ENCODE measurements at regions not wholly inside any gene's neighbourhood (a gene's known extent, or its start where the extent isn't known, plus 50 kb on each side); places are given as distances from the start of the nearest gene placed in this dataset.

- no peak for DNase-seq
Observed at GRCh38 chr7:112395411-112395810, 54.8 kb upstream of the IFRD1 start.

- no peak for DNase-seq
Observed at GRCh38 chr7:112395893-112396292, 54.4 kb upstream of the IFRD1 start.

- no peak for DNase-seq
Observed at GRCh38 chr7:112398534-112398933, 51.7 kb upstream of the IFRD1 start.

- DNase-seq, result peak; percentile 52
Observed at GRCh38 chr7:112399501-112399900, 50.8 kb upstream of the IFRD1 start.

- peak; percentile 40 for DNase-seq
Observed at GRCh38 chr7:112400141-112400540, 50.1 kb upstream of the IFRD1 start.

Measured in NCI-H226 (cell line).